ENCODE measurements at regions not wholly inside any gene's neighbourhood (a gene's known extent, or its start where the extent isn't known, plus 50 kb on each side); places are given as distances from the start of the nearest gene placed in this dataset.

- DNase-seq (ENCODE audit: low read depth in 2 of 2) = no peak
- H3K36me3 ChIP-seq (ENCODE audit: control insufficient read depth, insufficient read depth, low read length) = no peaks in the 10 kb centered on the region
- no peak overlapping the region for H3K9ac ChIP-seq (ENCODE audit: insufficient read depth, low read length)
- H3K4me2 ChIP-seq (ENCODE audit: extremely low read depth, insufficient read depth, low read length) = no peak overlapping the region
- H3K9me3 ChIP-seq (ENCODE audit: control insufficient read depth, insufficient read depth, low read depth, low read length) = no peaks in the 10 kb centered on the region
- no peak for TF ChIP-seq CTCF (conservative IDR thresholded peaks at IDR 0.05 in 1 of 2, IDR thresholded peaks at IDR 0.05 in 1 of 2; ENCODE audit: low read depth in 1 of 2, low read length in 2 of 2)
- no peak for TF ChIP-seq EZH2 (IDR thresholded peaks at IDR 0.05; ENCODE audit: low read length, missing control alignments)
- H3K4me1 ChIP-seq (ENCODE audit: control insufficient read depth, extremely low read depth, insufficient read depth, low read length) = no peaks in the 10 kb centered on the region
- H4K20me1 ChIP-seq (ENCODE audit: control insufficient read depth, extremely low read depth, insufficient read depth, low read length) = no peaks in the 10 kb centered on the region
- H2AFZ ChIP-seq (ENCODE audit: low read length) = no peak overlapping the region
- H3K27me3 ChIP-seq (ENCODE audit: control insufficient read depth, insufficient read depth, low read length) = no peaks in the 10 kb centered on the region
- no peaks in the 10 kb centered on the region for H3K79me2 ChIP-seq (ENCODE audit: control insufficient read depth, insufficient read depth, low read length)
- H3K4me3 ChIP-seq (replicated peaks in 1 of 4; ENCODE audit: control extremely low read depth in 1 of 4, insufficient read depth in 1 of 4, low read depth in 3 of 4, low read length in 4 of 4) = no peak overlapping the region
- no peak overlapping the region for H3K27ac ChIP-seq (ENCODE audit: insufficient read depth, low read length)
These were observed 183.6 kb upstream of the DDHD1 start for GRCh38 chr14:53336729-53337128.

- Histone ChIP-seq H4K20me1 (ENCODE audit: control insufficient read depth, extremely low read depth, insufficient read depth, low read length) (no peaks in the 10 kb centered on the region), H3K4me1 (ENCODE audit: control insufficient read depth, extremely low read depth, insufficient read depth, low read length) (peaks cover 2% of the 10 kb centered on the region), H3K27ac (ENCODE audit: insufficient read depth, low read length) (no peak overlapping the region), H3K79me2 (ENCODE audit: control insufficient read depth, insufficient read depth, low read length) (no peaks in the 10 kb centered on the region), H3K4me2 (ENCODE audit: extremely low read depth, insufficient read depth, low read length) (no peak overlapping the region), H3K9me3 (ENCODE audit: control insufficient read depth, insufficient read depth, low read depth, low read length) (no peaks in the 10 kb centered on the region), H3K27me3 (ENCODE audit: control insufficient read depth, insufficient read depth, low read length) (no peaks in the 10 kb centered on the region), H3K4me3 (replicated peaks in 1 of 4; ENCODE audit: control extremely low read depth in 1 of 4, insufficient read depth in 1 of 4, low read depth in 3 of 4, low read length in 4 of 4) (no peak overlapping the region), H3K36me3 (ENCODE audit: control insufficient read depth, insufficient read depth, low read length) (no peaks in the 10 kb centered on the region), H3K9ac (ENCODE audit: insufficient read depth, low read length) (no peak overlapping the region), H2AFZ (ENCODE audit: low read length) (no peak overlapping the region)
- no peak for DNase-seq (ENCODE audit: low read depth in 2 of 2)
- no peak for TF ChIP-seq EZH2 (IDR thresholded peaks at IDR 0.05; ENCODE audit: low read length, missing control alignments)
- TF ChIP-seq CTCF (conservative IDR thresholded peaks at IDR 0.05 in 1 of 2, IDR thresholded peaks at IDR 0.05 in 1 of 2; ENCODE audit: low read depth in 1 of 2, low read length in 2 of 2) = no peak
These were observed 180.7 kb upstream of the DDHD1 start for GRCh38 chr14:53333809-53334208.

GRCh38 chr14:53331921-53332320 lies 178.8 kb upstream of the DDHD1 start:
- Histone ChIP-seq H2AFZ (ENCODE audit: low read length) (no peak overlapping the region), H3K36me3 (ENCODE audit: control insufficient read depth, insufficient read depth, low read length) (no peaks in the 10 kb centered on the region), H3K27ac (ENCODE audit: insufficient read depth, low read length) (no peak overlapping the region), H3K79me2 (ENCODE audit: control insufficient read depth, insufficient read depth, low read length) (no peaks in the 10 kb centered on the region), H3K9me3 (ENCODE audit: control insufficient read depth, insufficient read depth, low read depth, low read length) (no peaks in the 10 kb centered on the region), H3K4me2 (ENCODE audit: extremely low read depth, insufficient read depth, low read length) (no peak overlapping the region), H3K9ac (ENCODE audit: insufficient read depth, low read length) (no peak overlapping the region), H3K4me3 (replicated peaks in 1 of 4; ENCODE audit: control extremely low read depth in 1 of 4, insufficient read depth in 1 of 4, low read depth in 3 of 4, low read length in 4 of 4) (no peak overlapping the region), H3K27me3 (ENCODE audit: control insufficient read depth, insufficient read depth, low read length) (no peaks in the 10 kb centered on the region), H3K4me1 (ENCODE audit: control insufficient read depth, extremely low read depth, insufficient read depth, low read length) (peaks cover 7% of the 10 kb centered on the region), H4K20me1 (ENCODE audit: control insufficient read depth, extremely low read depth, insufficient read depth, low read length) (no peaks in the 10 kb centered on the region)
- DNase-seq (ENCODE audit: low read depth in 2 of 2) = peak in 1 of 2 donors; percentile 30
- TF ChIP-seq CTCF (conservative IDR thresholded peaks at IDR 0.05 in 1 of 2, IDR thresholded peaks at IDR 0.05 in 1 of 2; ENCODE audit: low read depth in 1 of 2, low read length in 2 of 2) = peak in 1 of 2 donors; percentile 4
- TF ChIP-seq EZH2 (IDR thresholded peaks at IDR 0.05; ENCODE audit: low read length, missing control alignments) = no peak

Measured in fibroblast of lung (primary cell).